ENCODE measurements at regions not wholly inside any gene's neighbourhood (a gene's known extent, or its start where the extent isn't known, plus 50 kb on each side); places are given as distances from the start of the nearest gene placed in this dataset.

- TF ChIP-seq POLR2A (IDR thresholded peaks at IDR 0.05; ENCODE audit: low read length), result no peak
- TF ChIP-seq GATA1 (IDR thresholded peaks at IDR 0.05; ENCODE audit: low read depth, low read length), result no peak
Measured at GRCh38 chr18:9019135-9019534, 83.4 kb upstream of the NDUFV2 start.

All from erythroblast (primary cell).